ENCODE measurements at regions not wholly inside any gene's neighbourhood (a gene's known extent, or its start where the extent isn't known, plus 50 kb on each side); places are given as distances from the start of the nearest gene placed in this dataset.
"Not testable (repeated sequence)": the region's sequence is repeated elsewhere in the genome, so short reads cannot be mapped to it uniquely, and the experiment has no call there.

GRCh38 chr2:193352665-193353242 is 1158.0 kb upstream of the TMEFF2 start:
- not testable (repeated sequence) for DNase-seq (ENCODE audit: insufficient read length, low spot score); FAIRE-seq

GRCh38 chr2:193350509-193350908 is 1155.8 kb upstream of the TMEFF2 start:
- no peak for DNase-seq (ENCODE audit: insufficient read length, low spot score)
- FAIRE-seq = no peak

- FAIRE-seq (no peak), DNase-seq (ENCODE audit: insufficient read length, low spot score) (no peak)
Observed at GRCh38 chr2:193349642-193350041, 1154.9 kb upstream of the TMEFF2 start.

GRCh38 chr2:193348055-193348454 is 1153.3 kb upstream of the TMEFF2 start:
- DNase-seq (ENCODE audit: insufficient read length, low spot score) (no peak), FAIRE-seq (no peak)

- FAIRE-seq = no peak
- no peak for DNase-seq (ENCODE audit: insufficient read length, low spot score)
Observed at GRCh38 chr2:193336781-193337180, 1142.0 kb upstream of the TMEFF2 start.

GRCh38 chr2:193334401-193334800 is 1139.7 kb upstream of the TMEFF2 start:
- FAIRE-seq (no peak), DNase-seq (ENCODE audit: insufficient read length, low spot score) (no peak)

GRCh38 chr2:193333539-193333938 is 1138.8 kb upstream of the TMEFF2 start:
- FAIRE-seq = no peak
- no peak for DNase-seq (ENCODE audit: insufficient read length, low spot score)

GRCh38 chr2:193332941-193333340 is 1138.2 kb upstream of the TMEFF2 start:
- DNase-seq (ENCODE audit: insufficient read length, low spot score) = no peak
- FAIRE-seq = no peak

- FAIRE-seq (no peak), DNase-seq (ENCODE audit: insufficient read length, low spot score) (no peak)
Observed at GRCh38 chr2:193331676-193332075, 1136.9 kb upstream of the TMEFF2 start.

GRCh38 chr2:193326296-193326695 is 1131.6 kb upstream of the TMEFF2 start:
- no peak for FAIRE-seq

GRCh38 chr2:193315428-193316091 is 1120.8 kb upstream of the TMEFF2 start:
- FAIRE-seq (no peak), DNase-seq (ENCODE audit: insufficient read length, low spot score) (no peak)

More at GRCh38 chr2:193326296-193326695, 1131.6 kb upstream of the TMEFF2 start:
- no peak for DNase-seq (ENCODE audit: insufficient read length, low spot score)

- no peak for FAIRE-seq
- DNase-seq (ENCODE audit: insufficient read length, low spot score) = no peak
Observed at GRCh38 chr2:193303464-193303863, 1108.7 kb upstream of the TMEFF2 start.

- FAIRE-seq = no peak
- DNase-seq (ENCODE audit: insufficient read length, low spot score) = no peak
Observed at GRCh38 chr2:193294371-193294770, 1099.6 kb upstream of the TMEFF2 start.

GRCh38 chr2:193279361-193279760 is 1084.6 kb upstream of the TMEFF2 start:
- no peak for FAIRE-seq

GRCh38 chr2:193276988-193277387 is 1082.3 kb upstream of the TMEFF2 start:
- FAIRE-seq (no peak), DNase-seq (ENCODE audit: insufficient read length, low spot score) (no peak)

More at GRCh38 chr2:193279361-193279760, 1084.6 kb upstream of the TMEFF2 start:
- no peak for DNase-seq (ENCODE audit: insufficient read length, low spot score)

- no peak for FAIRE-seq
- DNase-seq (ENCODE audit: insufficient read length, low spot score) = no peak
Observed at GRCh38 chr2:193276560-193276959, 1081.8 kb upstream of the TMEFF2 start.

GRCh38 chr2:193276069-193276468 is 1081.3 kb upstream of the TMEFF2 start:
- DNase-seq (ENCODE audit: insufficient read length, low spot score) (no peak), FAIRE-seq (no peak)

- FAIRE-seq (no peak), DNase-seq (ENCODE audit: insufficient read length, low spot score) (no peak)
Observed at GRCh38 chr2:193272011-193272410, 1077.3 kb upstream of the TMEFF2 start.

GRCh38 chr2:193270816-193271215 is 1076.1 kb upstream of the TMEFF2 start:
- DNase-seq (ENCODE audit: insufficient read length, low spot score) = no peak
- no peak for FAIRE-seq

- DNase-seq (ENCODE audit: insufficient read length, low spot score) = no peak
- no peak for FAIRE-seq
Observed at GRCh38 chr2:193267496-193268002, 1072.8 kb upstream of the TMEFF2 start.

- DNase-seq (ENCODE audit: insufficient read length, low spot score) = no peak
Observed at GRCh38 chr2:193253014-193253530, 1058.3 kb upstream of the TMEFF2 start.

GRCh38 chr2:193251909-193252308 is 1057.2 kb upstream of the TMEFF2 start:
- DNase-seq (ENCODE audit: insufficient read length, low spot score) (no peak), FAIRE-seq (no peak)

More at GRCh38 chr2:193253014-193253530, 1058.3 kb upstream of the TMEFF2 start:
- FAIRE-seq = no peak
